GM18870 (cell line): ENCODE measurements at regions not wholly inside any gene's neighbourhood (a gene's known extent, or its start where the extent isn't known, plus 50 kb on each side); places are given as distances from the start of the nearest gene placed in this dataset.

Experiments
- ATAC-seq: cut with Tn5 transposase; IDR thresholded peaks from one replicate; pipeline ENCODE4 v1.9.1; 2021; ENCODE audit warnings: moderate library complexity; ENCODE audit not compliant: unreplicated experiment

GRCh38 chr11:130789056-130789640 lies 127.1 kb downstream of the SNX19 start:
- no peak for ATAC-seq

GRCh38 chr11:130790689-130791088 lies 125.6 kb downstream of the SNX19 start:
- no peak for ATAC-seq

GRCh38 chr11:130792772-130793171 lies 123.5 kb downstream of the SNX19 start:
- no peak for ATAC-seq

- no peak for ATAC-seq
Observed at GRCh38 chr11:130796828-130797227, 119.5 kb downstream of the SNX19 start.

GRCh38 chr11:130798280-130798679 lies 118.0 kb downstream of the SNX19 start:
- ATAC-seq, result no peak

- ATAC-seq, result no peak
Observed at GRCh38 chr11:130798801-130799200, 117.5 kb downstream of the SNX19 start.

- ATAC-seq, result no peak
Observed at GRCh38 chr11:130801333-130802122, 114.8 kb downstream of the SNX19 start.

- ATAC-seq, result no peak
Observed at GRCh38 chr11:130802567-130802966, 113.7 kb downstream of the SNX19 start.

GRCh38 chr11:130804306-130805076 lies 111.8 kb downstream of the SNX19 start:
- no peak for ATAC-seq

- ATAC-seq, result no peak
Observed at GRCh38 chr11:130806746-130807145, 109.5 kb downstream of the SNX19 start.

GRCh38 chr11:130808541-130808940 lies 107.7 kb downstream of the SNX19 start:
- no peak for ATAC-seq

- ATAC-seq, result no peak
Observed at GRCh38 chr11:130813196-130813595, 103.1 kb downstream of the SNX19 start.

GRCh38 chr11:130813638-130814037 lies 102.6 kb downstream of the SNX19 start:
- ATAC-seq, result no peak

- no peak for ATAC-seq
Observed at GRCh38 chr11:130814440-130815096, 101.7 kb downstream of the SNX19 start.

GRCh38 chr11:130815097-130815802 lies 101.0 kb downstream of the SNX19 start:
- no peak for ATAC-seq

- ATAC-seq, result no peak
Observed at GRCh38 chr11:130815956-130816355, 100.3 kb downstream of the SNX19 start.

GRCh38 chr11:130816546-130817329 lies 99.5 kb downstream of the SNX19 start:
- no peak for ATAC-seq

- no peak for ATAC-seq
Observed at GRCh38 chr11:130817330-130817944, 98.8 kb downstream of the SNX19 start.

GRCh38 chr11:130819625-130820024 lies 96.7 kb downstream of the SNX19 start:
- ATAC-seq, result no peak
